Left hindlimb (tissue), 1 donor: ENCODE measurements at regions not wholly inside any gene's neighbourhood (a gene's known extent, or its start where the extent isn't known, plus 50 kb on each side); places are given as distances from the start of the nearest gene placed in this dataset.

Experiments
- DNase-seq: peaks from one replicate; pipeline ENCODE4 v3.0.0-alpha.2; 2018

- DNase-seq, result no peak
These were observed 279.6 kb upstream of the ID2 start for GRCh38 chr2:8402222-8402621.

GRCh38 chr2:8403876-8404275 is 278.0 kb upstream of the ID2 start:
- no peak for DNase-seq

GRCh38 chr2:8405334-8405733 is 276.5 kb upstream of the ID2 start:
- no peak for DNase-seq

- no peak for DNase-seq
These were observed 275.6 kb upstream of the ID2 start for GRCh38 chr2:8406271-8406670.

GRCh38 chr2:8407332-8407731 is 274.5 kb upstream of the ID2 start:
- no peak for DNase-seq

- DNase-seq, result no peak
These were observed 273.0 kb upstream of the ID2 start for GRCh38 chr2:8408560-8409460.

- DNase-seq, result no peak
These were observed 272.2 kb upstream of the ID2 start for GRCh38 chr2:8409461-8410260.

- DNase-seq, result no peak
These were observed 269.8 kb upstream of the ID2 start for GRCh38 chr2:8412082-8412481.

GRCh38 chr2:8412586-8412985 is 269.3 kb upstream of the ID2 start:
- no peak for DNase-seq

GRCh38 chr2:8413589-8414135 is 268.2 kb upstream of the ID2 start:
- DNase-seq, result no peak

- DNase-seq, result no peak
These were observed 266.6 kb upstream of the ID2 start for GRCh38 chr2:8414946-8415879.

GRCh38 chr2:8416001-8416571 is 265.8 kb upstream of the ID2 start:
- no peak for DNase-seq

- DNase-seq, result no peak
These were observed 264.7 kb upstream of the ID2 start for GRCh38 chr2:8416849-8417832.

GRCh38 chr2:8418721-8419120 is 263.1 kb upstream of the ID2 start:
- no peak for DNase-seq

- DNase-seq, result no peak
These were observed 260.0 kb upstream of the ID2 start for GRCh38 chr2:8421658-8422449.

GRCh38 chr2:8422450-8422800 is 259.4 kb upstream of the ID2 start:
- no peak for DNase-seq

- DNase-seq, result no peak
These were observed 256.6 kb upstream of the ID2 start for GRCh38 chr2:8424997-8425900.

- no peak for DNase-seq
These were observed 255.3 kb upstream of the ID2 start for GRCh38 chr2:8426550-8426949.

GRCh38 chr2:8427211-8427610 is 254.6 kb upstream of the ID2 start:
- DNase-seq, result no peak
